ACHN (cell line): ENCODE measurements at regions not wholly inside any gene's neighbourhood (a gene's known extent, or its start where the extent isn't known, plus 50 kb on each side); places are given as distances from the start of the nearest gene placed in this dataset.

Source experiments
- DNase-seq: peaks from one replicate; pipeline ENCODE4 v3.0.0-alpha.2; 2015
- in situ Hi-C: cut with HindIII; loops from 2 replicates; pipeline ENCODE4 v1.10.0; 2017; ENCODE audit warnings: low sequenced_read_pairs, low pct_ligation_motif_present, low pct_unique_long_range_greater_than_20kb

DNA sequence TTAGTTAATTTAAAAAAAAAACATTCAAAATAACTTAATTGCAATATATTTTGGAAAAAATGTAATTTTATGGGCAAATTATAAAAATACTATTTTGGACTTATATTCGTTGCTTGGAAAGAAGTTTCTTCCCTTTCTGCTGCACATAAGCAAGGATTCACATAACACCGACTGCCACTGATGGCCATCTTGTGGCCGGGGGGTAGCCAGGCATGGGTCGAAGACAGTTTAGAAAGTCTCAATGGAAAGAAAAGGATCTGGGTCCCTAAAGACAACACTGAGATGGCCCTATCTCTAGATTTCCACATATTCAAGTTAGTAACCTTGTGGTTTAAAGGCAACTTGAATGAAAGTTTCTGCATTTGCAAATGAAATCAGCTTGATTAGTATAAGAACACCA, 318.6 kb downstream of the AKAIN1 start:
- DNase-seq, result no peak
- in situ Hi-C loops, result no loop called here

DNA sequence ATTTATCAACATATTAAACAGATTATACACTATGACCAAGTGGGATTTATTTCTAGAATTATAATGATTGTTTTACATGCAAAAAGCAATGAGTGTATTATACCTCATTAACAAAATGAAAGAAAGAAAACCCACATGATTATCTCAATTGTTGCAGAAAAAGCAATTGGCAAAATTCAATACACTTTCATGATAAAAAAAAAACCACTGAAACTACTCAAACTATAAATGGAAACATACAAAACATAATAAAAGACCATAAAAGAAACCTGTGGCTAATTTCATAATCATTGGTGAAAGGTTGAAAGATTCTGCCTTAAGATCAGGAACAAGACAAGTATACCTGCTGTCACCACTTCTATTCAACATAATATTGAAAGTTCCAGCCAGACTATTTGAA, 325.9 kb downstream of the AKAIN1 start:
- DNase-seq, result no peak
- in situ Hi-C loops, result no loop called here

DNA sequence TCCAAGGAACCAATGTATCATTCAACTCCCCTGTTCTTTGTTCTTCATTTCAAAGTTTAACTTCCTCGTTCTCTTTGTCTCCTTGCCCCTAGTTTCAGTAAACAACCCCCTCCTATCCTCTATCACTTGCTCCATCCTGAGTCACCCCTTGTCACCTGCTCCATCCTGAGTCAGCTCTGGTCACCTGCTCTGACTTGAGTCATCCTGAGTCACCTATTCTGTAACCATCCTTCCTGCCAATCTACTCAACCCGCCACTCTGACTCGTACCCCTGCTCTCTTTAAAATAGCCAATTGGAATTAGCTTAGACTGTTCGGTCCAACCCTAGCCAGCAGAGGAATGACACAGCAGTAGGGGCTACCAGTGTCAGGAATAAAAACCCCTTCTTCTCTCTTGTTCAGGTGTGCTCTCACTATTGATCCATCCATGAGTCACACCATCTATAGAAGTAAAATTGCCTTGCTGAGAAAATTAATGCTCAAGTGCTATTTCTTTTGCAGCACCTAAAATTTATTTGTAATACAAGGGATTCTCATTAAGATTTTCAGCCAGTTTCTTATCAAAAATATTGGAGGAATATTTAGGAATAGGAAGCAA, 326.8 kb downstream of the AKAIN1 start:
- in situ Hi-C loops, result no loop called here
- no peak for DNase-seq

GRCh38 chr18:4869155-4869554, 327.9 kb downstream of the AKAIN1 start:
- in situ Hi-C loops, result no loop called here
- DNase-seq, result no peak

GRCh38 chr18:4858379-4859127, 338.5 kb downstream of the AKAIN1 start:
- in situ Hi-C loops, result no loop called here

GRCh38 chr18:4854671-4855070, 342.4 kb downstream of the AKAIN1 start:
- no peak for DNase-seq
- in situ Hi-C loops, result no loop called here

More at GRCh38 chr18:4858379-4859127, 338.5 kb downstream of the AKAIN1 start:
- DNase-seq, result no peak

DNA sequence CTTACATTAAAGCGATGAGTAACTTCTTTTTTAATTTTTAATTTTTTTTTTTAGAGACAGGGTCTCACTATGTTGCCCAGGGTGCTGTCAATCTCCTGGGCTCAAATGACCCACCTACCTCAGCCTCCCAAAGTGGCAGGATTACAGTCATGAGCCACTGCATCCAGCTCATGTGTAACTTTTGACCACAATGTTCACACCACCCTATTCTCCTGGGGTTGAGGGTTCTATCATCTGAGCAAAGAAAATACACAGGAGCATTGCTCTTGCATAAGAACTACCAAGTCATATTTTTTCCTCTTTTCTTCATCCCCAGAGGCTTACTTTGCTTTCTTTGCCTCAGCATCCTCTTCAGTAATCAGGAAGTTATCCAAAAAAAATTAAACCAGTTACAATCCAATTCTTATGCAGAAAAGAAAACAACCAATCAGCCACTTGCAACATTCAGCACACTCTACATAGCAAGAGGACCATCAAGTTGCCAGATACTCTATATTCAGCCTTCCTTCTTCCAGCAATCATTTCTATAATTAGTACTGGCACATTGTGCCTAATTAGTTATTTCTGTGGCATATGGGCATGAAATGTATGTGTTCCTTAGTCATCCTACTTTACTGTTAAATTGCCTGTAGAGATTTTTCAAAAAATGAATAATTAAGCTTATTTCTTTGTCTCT, 345.6 kb downstream of the AKAIN1 start:
- DNase-seq, result no peak
- in situ Hi-C loops, result no loop called here

DNA sequence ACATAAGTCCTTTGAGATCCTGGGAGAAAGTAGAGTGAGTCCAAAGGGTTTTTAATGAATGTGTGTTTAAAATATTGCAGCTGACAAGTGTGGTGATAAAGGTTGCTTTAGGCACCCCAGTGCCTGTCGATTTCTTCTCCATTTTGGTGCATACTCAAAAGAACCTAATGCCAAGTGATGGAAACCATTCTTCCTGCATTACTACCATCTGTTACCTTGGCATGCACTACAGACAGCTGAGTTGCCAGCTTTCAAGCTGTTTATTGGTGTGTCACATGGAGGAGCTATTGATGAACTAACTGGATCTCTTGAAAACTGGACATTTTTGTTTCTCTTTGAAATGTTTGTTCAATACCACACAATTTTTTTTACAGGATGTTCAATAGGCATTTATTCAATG, 350.0 kb downstream of the AKAIN1 start:
- DNase-seq, result no peak
- in situ Hi-C loops, result no loop called here

GRCh38 chr18:4844320-4844719, 352.7 kb downstream of the AKAIN1 start:
- no peak for DNase-seq
- in situ Hi-C loops, result no loop called here

DNA sequence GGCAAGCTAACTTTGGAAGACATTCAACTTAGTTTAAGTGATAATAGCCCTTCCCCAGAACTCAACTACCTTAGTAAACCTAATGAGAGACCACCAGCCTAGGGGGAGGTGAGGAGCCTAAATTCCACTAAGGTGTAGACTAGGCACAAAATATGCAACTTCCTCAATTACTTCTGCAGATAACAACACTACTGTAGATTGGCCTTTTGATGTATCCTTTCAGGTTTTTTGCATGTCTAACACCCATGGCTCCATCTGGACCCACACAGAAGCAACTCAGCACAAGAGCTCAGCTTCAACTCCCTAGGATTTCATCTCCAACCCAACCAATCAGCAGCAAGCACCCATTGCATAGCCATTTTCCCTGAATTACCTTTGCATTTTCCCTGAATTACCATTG, 353.3 kb downstream of the AKAIN1 start:
- no peak for DNase-seq
- in situ Hi-C loops, result no loop called here

DNA sequence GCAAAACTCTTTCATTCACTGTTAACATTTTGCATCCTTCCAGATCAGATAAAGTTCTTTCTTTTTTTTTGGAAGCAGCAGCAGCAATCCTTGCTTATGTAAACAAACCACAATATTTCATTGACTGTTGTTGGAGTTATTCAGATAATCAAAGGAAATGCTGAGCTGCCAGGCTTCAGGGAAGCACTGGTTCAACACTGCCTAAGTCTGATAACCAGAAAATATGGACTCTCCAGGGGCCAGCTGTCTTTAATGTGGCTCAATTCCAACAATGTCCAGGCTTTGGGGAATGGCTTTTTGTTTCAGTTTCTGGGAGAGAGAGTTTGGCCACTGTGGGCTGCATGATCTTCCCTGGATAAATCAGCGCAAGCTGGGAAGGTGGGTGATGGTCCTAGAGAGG, 354.3 kb downstream of the AKAIN1 start:
- in situ Hi-C loops, result no loop called here
- DNase-seq, result no peak

- in situ Hi-C loops, result no loop called here
- DNase-seq, result no peak
Observed at GRCh38 chr18:4842287-4842686, 354.8 kb downstream of the AKAIN1 start.

DNA sequence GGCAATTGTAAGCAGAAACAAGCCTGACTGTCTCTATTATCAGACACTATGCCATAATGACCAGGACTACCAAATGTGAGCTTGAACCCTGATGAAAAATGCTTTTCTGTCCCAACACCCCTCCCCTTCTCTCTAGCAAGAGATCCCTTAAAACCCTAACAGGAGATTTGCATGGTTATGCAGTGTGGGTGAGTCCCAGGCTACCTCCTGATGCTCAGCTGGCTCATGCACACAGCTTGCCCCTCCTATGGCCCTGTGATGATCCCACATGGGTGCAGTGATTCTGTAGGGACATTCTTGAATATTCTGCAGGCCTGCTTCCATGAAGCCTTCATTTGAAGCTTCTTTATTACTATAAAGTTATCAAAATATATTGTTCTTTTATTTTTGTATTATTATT, 357.4 kb downstream of the AKAIN1 start:
- no peak for DNase-seq
- in situ Hi-C loops, result no loop called here

DNA sequence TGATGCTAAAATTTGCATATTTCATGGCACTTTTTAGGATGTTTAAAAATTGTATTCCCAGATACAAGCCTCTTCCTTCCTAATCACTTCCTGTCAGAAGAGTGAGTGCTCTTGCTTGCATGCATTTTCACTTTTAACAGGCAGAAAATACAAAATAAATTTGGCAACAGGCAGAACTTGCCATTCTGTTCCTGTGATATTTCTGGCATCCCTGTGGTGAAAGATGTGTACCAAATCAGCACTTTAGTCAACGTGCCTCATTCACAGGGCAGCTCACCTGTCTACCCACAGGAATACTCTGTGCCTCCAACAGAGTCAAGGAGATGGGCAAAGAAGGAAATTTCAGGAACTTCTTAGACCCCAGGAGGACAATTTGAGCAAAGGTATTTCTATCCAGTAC, 360.9 kb downstream of the AKAIN1 start:
- in situ Hi-C loops, result no loop called here
- no peak for DNase-seq

DNA sequence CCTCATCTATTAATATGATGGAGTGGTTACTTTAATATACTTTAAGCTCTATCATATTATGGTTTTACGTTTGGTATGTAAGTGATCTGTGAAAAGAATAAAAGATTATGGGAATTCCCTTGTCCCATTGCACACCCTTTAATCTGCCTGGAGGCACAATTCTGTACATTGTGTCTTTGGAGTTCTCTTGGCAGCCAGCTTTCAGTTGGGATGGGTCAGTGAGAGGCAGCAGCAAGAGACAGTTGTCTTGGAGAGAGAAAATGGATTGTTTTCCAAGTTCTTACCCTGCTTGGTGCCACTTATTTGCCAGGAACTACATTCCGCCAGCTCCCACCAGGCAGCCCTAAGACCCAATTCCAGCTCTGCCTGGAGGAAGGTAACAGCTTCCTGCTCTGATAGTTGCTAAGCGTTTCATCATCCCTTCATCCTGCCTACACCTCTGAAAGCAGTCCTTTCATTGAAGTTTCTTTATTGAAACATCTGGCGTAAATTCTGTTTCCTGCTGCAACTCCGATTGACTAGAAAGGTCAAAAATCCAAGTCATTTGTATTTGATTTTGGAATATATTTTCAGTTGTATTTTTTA, 365.2 kb downstream of the AKAIN1 start:
- in situ Hi-C loops, result no loop called here
- DNase-seq, result no peak

DNA sequence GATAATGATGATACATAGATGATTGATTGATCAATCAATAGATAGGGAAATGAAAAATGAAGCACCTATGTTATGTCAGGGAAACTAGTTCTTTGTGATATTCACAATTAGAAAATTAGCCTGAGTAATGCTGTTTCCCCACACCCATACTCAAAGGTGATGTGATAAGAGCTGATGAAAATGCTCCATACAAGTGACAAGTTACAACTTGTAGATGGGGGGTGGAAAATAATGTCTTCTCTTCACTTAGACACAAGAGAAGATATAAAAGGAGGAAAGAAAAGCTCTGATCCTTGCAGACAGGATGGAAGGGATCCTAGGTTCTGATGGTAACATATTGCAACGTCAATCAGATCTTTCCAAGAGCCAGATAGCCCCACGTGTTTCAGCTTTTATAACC, 365.9 kb downstream of the AKAIN1 start:
- in situ Hi-C loops, result no loop called here
- DNase-seq, result no peak

DNA sequence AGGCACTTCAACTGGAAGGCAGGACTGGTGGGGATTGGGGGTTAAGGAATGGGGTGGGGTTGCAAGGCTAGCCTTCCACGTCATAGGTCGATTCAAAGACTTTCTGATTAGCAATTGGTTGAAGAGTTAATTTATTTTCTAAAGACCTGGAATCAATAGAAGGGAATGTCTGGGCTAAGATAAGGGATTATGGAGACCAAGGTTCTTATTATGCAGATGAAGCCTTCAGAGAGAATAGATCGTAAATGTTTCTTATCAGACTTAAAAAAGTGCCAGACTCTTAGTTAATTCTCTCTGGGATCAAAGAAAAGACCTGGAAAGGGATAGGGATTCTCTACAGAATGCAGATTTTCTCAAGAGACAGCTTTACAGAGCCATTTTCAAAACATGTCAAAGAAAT, 368.0 kb upstream of the DLGAP1 start:
- DNase-seq, result no peak
- in situ Hi-C loops, result no loop called here

DNA sequence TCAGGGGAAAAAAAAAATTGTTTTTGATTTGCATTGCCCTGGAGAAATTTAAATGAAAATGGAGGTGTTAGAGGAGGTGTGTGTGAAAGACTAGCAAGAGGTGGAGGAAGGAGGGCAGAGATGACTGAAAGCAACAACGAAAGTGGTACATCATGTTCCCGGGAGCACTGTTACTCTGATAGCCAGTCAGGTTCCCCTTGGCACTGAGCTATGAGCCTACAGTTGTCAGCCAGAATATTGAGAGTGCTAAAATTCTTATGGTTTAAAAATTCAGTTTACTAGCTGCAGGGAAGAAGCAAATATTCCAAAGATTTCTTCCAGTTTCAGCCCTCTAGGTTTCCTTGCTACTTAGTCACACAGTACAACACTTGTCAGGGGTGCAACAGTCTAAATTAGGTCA, 366.7 kb upstream of the DLGAP1 start:
- no peak for DNase-seq
- in situ Hi-C loops, result no loop called here

- in situ Hi-C loops, result no loop called here
- DNase-seq, result no peak
Observed at GRCh38 chr18:4817665-4818064, 362.6 kb upstream of the DLGAP1 start.

DNA sequence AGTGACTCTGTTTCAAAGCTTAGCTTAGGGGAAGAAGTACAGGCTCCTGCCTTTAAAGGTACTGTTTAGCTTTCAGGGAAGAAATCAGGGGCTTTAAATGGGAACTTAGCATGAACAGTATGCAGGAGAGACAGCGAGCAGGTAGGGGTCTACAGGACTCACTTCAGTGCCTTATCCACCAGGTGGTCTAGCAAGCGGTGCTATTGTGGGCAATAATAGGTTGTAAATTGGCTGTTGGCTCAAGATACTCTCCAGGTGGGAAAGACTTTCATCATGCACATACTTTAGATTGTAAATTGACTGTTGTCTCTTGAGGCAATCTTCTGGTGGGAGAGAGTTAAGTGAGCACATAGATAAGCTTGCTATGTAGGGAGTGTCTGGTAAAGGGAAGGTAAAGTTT, 358.6 kb upstream of the DLGAP1 start:
- DNase-seq, result no peak
- in situ Hi-C loops, result no loop called here
